H1 (cell line): ENCODE measurements at regions not wholly inside any gene's neighbourhood (a gene's known extent, or its start where the extent isn't known, plus 50 kb on each side); places are given as distances from the start of the nearest gene placed in this dataset.

Experiments
- CTCF ChIA-PET: fragments of 300-600 bp; sonication (Branson Sonifier 250); formaldehyde crosslinking; loops from one replicate; lab custom pipeline; 2021; ENCODE audit not compliant: partially characterized antibody; lab: Charles Lee
- POLR2A ChIA-PET: fragments of 300-600 bp; sonication (Branson Sonifier 250); formaldehyde crosslinking; loops from one replicate; lab custom pipeline; 2021; ENCODE audit warnings: inconsistent platforms; ENCODE audit not compliant: partially characterized antibody; lab: Charles Lee
- DNase-seq, 2 experiments: peaks; one replicate each; pipeline versions ENCODE4 v3.0.0 to v3.0.0-alpha.2; 2010 to 2022; ENCODE audit warnings: low spot score in 2 of 2, low read depth in 1 of 2, mixed read lengths in 1 of 2
- FAIRE-seq: peaks from 2 replicates; lab custom pipeline; 2011; peaks lifted over from hg19 to GRCh38; lab: Jason Lieb, UNC
- H2AFZ ChIP-seq: 2 replicates; pipeline ENCODE4 v1.8.1; 2012; ENCODE audit warnings: low read length, inconsistent platforms
- H2AK5ac ChIP-seq: 2 replicates; pipeline ENCODE4 v1.6.1; 2013; ENCODE audit warnings: low read depth, low read length
- H2BK120ac ChIP-seq: replicated peaks from 2 replicates; pipeline ENCODE3; 2013; ENCODE audit warnings: low read depth, low read length, inconsistent platforms
- H2BK12ac ChIP-seq: 2 replicates; pipeline ENCODE4 v1.6.1; 2013; ENCODE audit warnings: low read depth, low read length
- H2BK15ac ChIP-seq: 2 replicates; pipeline ENCODE4 v1.6.1; 2013; ENCODE audit warnings: low read length
- H2BK20ac ChIP-seq: 2 replicates; pipeline ENCODE4 v1.6.1; 2013; ENCODE audit warnings: low read length
- H2BK5ac ChIP-seq: 2 replicates; pipeline ENCODE4 v1.6.1; 2013; ENCODE audit warnings: low read depth, low read length
- H3K14ac ChIP-seq: 2 replicates; pipeline ENCODE4 v1.6.1; 2013; ENCODE audit warnings: inconsistent platforms; ENCODE audit not compliant: insufficient read length
- H3K18ac ChIP-seq: 2 replicates; pipeline ENCODE4 v1.6.1; 2013; ENCODE audit warnings: low read length; ENCODE audit errors: extremely low read depth
- H3K23ac ChIP-seq: 2 replicates; pipeline ENCODE4 v1.6.1; 2013; ENCODE audit warnings: inconsistent platforms; ENCODE audit not compliant: insufficient read length
- H3K23me2 ChIP-seq: 2 replicates; pipeline ENCODE4 v1.6.1; 2013; ENCODE audit warnings: low read depth, low read length
- H3K27ac ChIP-seq: 2 replicates; pipeline ENCODE4 v1.6.1; 2011; ENCODE audit warnings: low read depth, low read length, inconsistent platforms
- H3K27me3 ChIP-seq, 4 experiments: replicated peaks in 1 of 4; 1 replicate in 1 of 4; 2 replicates in 3 of 4; pipeline versions ENCODE4 v1.6.1 to v1.8.1; 2011 to 2013; ENCODE audit warnings: low read length in 3 of 4, mild to moderate bottlenecking in 3 of 4, inconsistent platforms in 2 of 4, mixed read lengths in 2 of 4, moderate library complexity in 1 of 4; ENCODE audit not compliant: control insufficient read depth in 3 of 4, insufficient read depth in 3 of 4; ENCODE audit errors: extremely low read depth in 1 of 4
- H3K36me3 ChIP-seq, 4 experiments: 2 replicates each; pipeline versions ENCODE4 v1.6.1 to v1.8.1; 2011 to 2013; ENCODE audit warnings: mild to moderate bottlenecking in 4 of 4, low read length in 3 of 4, moderate library complexity in 2 of 4, control low read depth in 1 of 4, inconsistent platforms in 1 of 4; ENCODE audit not compliant: insufficient read depth in 4 of 4, control insufficient read depth in 2 of 4
- H3K4ac ChIP-seq: replicated peaks from 2 replicates; pipeline ENCODE3; 2013; ENCODE audit warnings: low read length, low read depth, mixed read lengths, inconsistent platforms; ENCODE audit not compliant: insufficient read length
- H3K4me1 ChIP-seq, 4 experiments: replicated peaks in 1 of 4; 1 replicate in 1 of 4; 2 replicates in 3 of 4; pipeline versions ENCODE4 v1.6.1 to v1.8.1; 2011 to 2013; ENCODE audit warnings: low read length in 3 of 4, inconsistent platforms in 2 of 4, mixed read lengths in 1 of 4; ENCODE audit not compliant: insufficient read depth in 4 of 4, control insufficient read depth in 3 of 4
- H3K4me2 ChIP-seq, 2 experiments: 2 replicates each; pipeline versions ENCODE4 v1.6.1 to v1.8.1; 2011 to 2013; ENCODE audit warnings: low read depth in 2 of 2, low read length in 2 of 2, control low read depth in 1 of 2, inconsistent platforms in 1 of 2, mild to moderate bottlenecking in 1 of 2; ENCODE audit not compliant: insufficient read depth in 1 of 2
- H3K4me3 ChIP-seq, 4 experiments: fragments of 200-600, 300-600 bp in 1 of 4; sonication (generic), shearing (Covaris generic), sonication (Bioruptor Twin) in 1 of 4; 2 replicates each; pipeline versions ENCODE4 v1.5.1 to v1.8.1; 2011 to 2016; ENCODE audit warnings: low read length in 4 of 4, low read depth in 3 of 4, control low read depth in 2 of 4, inconsistent platforms in 2 of 4, mild to moderate bottlenecking in 2 of 4, mixed read lengths in 1 of 4, moderate library complexity in 1 of 4; ENCODE audit not compliant: insufficient read depth in 2 of 4; ENCODE audit errors: extremely low read depth in 1 of 4
- H3K56ac ChIP-seq: replicated peaks from 2 replicates; pipeline ENCODE3; 2013; ENCODE audit warnings: low read depth, mild to moderate bottlenecking, mixed read lengths, low read length, inconsistent platforms; ENCODE audit not compliant: insufficient read length
- H3K79me1 ChIP-seq: 2 replicates; pipeline ENCODE4 v1.6.1; 2013; ENCODE audit warnings: low read depth, low read length, control low read depth
- H3K79me2 ChIP-seq, 2 experiments: 2 replicates each; pipeline versions ENCODE4 v1.6.1 to v1.8.1; 2012 to 2013; ENCODE audit warnings: low read length in 2 of 2, mild to moderate bottlenecking in 2 of 2, inconsistent platforms in 1 of 2; ENCODE audit not compliant: insufficient read depth in 2 of 2, control insufficient read depth in 1 of 2
- H3K9ac ChIP-seq, 4 experiments: replicated peaks in 1 of 4; 1 replicate in 1 of 4; 2 replicates in 3 of 4; pipeline versions ENCODE4 v1.6.1 to v1.8.1; 2011 to 2013; ENCODE audit warnings: low read depth in 3 of 4, low read length in 3 of 4, control low read depth in 2 of 4, mild to moderate bottlenecking in 2 of 4, moderate library complexity in 2 of 4, inconsistent platforms in 1 of 4; ENCODE audit errors: extremely low read depth in 1 of 4
- H3K9me3 ChIP-seq, 2 experiments: 2 replicates each; pipeline versions ENCODE4 v1.6.1 to v1.8.1; 2012 to 2013; ENCODE audit warnings: mild to moderate bottlenecking in 2 of 2, moderate library complexity in 2 of 2, control low read depth in 1 of 2, inconsistent platforms in 1 of 2, low read depth in 1 of 2, low read length in 1 of 2, mixed read lengths in 1 of 2; ENCODE audit not compliant: insufficient read depth in 2 of 2
- H4K20me1 ChIP-seq, 2 experiments: replicated peaks in 1 of 2; 2 replicates each; pipeline versions ENCODE3 to v1.8.1; 2011 to 2013; ENCODE audit warnings: inconsistent platforms in 2 of 2, low read length in 2 of 2, mild to moderate bottlenecking in 1 of 2; ENCODE audit not compliant: insufficient read depth in 2 of 2, control insufficient read depth in 1 of 2
- H4K5ac ChIP-seq: 2 replicates; pipeline ENCODE4 v1.6.1; 2013; ENCODE audit warnings: low read length, low read depth, mixed read lengths, inconsistent platforms; ENCODE audit not compliant: insufficient read length
- H4K8ac ChIP-seq: 2 replicates; pipeline ENCODE4 v1.8.0; 2013; ENCODE audit warnings: mild to moderate bottlenecking, moderate library complexity, low read length, inconsistent platforms; ENCODE audit not compliant: insufficient read depth; ENCODE audit errors: extremely low read depth
- H4K91ac ChIP-seq: replicated peaks from 2 replicates; pipeline ENCODE3; 2013; ENCODE audit warnings: low read length, mixed read lengths, inconsistent platforms; ENCODE audit not compliant: insufficient read length
- BCL11A ChIP-seq, 2 experiments: IDR thresholded peaks; one replicate each; pipeline ENCODE4 v1.6.1; 2011; ENCODE audit warnings: low read depth in 2 of 2, low read length in 2 of 2, mild to moderate bottlenecking in 2 of 2
- CHD2 ChIP-seq: IDR thresholded peaks from 2 replicates; pipeline ENCODE4 v1.6.1; 2012; ENCODE audit warnings: low read length, improper control_type of control experiment
- EGR1 ChIP-seq: IDR thresholded peaks from 2 replicates; pipeline ENCODE4 v1.6.1; 2011; ENCODE audit warnings: low read depth, low read length, borderline replicate concordance
- FOSL1 ChIP-seq: IDR thresholded peaks from 2 replicates; pipeline ENCODE4 v1.6.1; 2011; ENCODE audit warnings: mild to moderate bottlenecking, low read depth, low read length, moderate library complexity; ENCODE audit not compliant: insufficient read depth
- MAX ChIP-seq: IDR thresholded peaks from 2 replicates; pipeline ENCODE4 v1.6.1; 2012; ENCODE audit warnings: inconsistent platforms
- RAD21 ChIP-seq, 2 experiments: IDR thresholded peaks in 1 of 2; conservative IDR thresholded peaks in 1 of 2; 2 replicates each; pipeline ENCODE4 v1.6.1; 2011; ENCODE audit warnings: low read depth in 2 of 2, low read length in 2 of 2, improper control_type of control experiment in 1 of 2, inconsistent platforms in 1 of 2, mild to moderate bottlenecking in 1 of 2, moderate library complexity in 1 of 2
- SAP30 ChIP-seq: fragments of 300-600 bp; sonication (generic); IDR thresholded peaks from 2 replicates; pipeline ENCODE4 v1.7.1; 2012; ENCODE audit warnings: low read length, moderate library complexity, mild to moderate bottlenecking, inconsistent platforms; ENCODE audit not compliant: insufficient read depth, insufficient replicate concordance
- TAF7 ChIP-seq: optimal IDR thresholded peaks from 2 replicates; pipeline ENCODE3; 2011; ENCODE audit warnings: low read depth, mild to moderate bottlenecking, inconsistent platforms, low read length, moderate library complexity, borderline replicate concordance
- WGBS, 2 experiments: shearing (Covaris generic) in 1 of 2; methylation state at CpG; one replicate each; pipeline versions ENCODE4 v1.1.6 to v1.1.7; 2013 to 2015; ENCODE audit warnings: low lambda C conversion rate in 2 of 2, mixed read lengths in 2 of 2, inconsistent platforms in 1 of 2, low coverage in 1 of 2, missing lambda C conversion rate in 1 of 2; ENCODE audit not compliant: insufficient replicate concordance in 2 of 2, insufficient coverage in 1 of 2, insufficient read length in 1 of 2; ENCODE audit errors: extremely low coverage in 1 of 2, missing lambda C conversion rate in 1 of 2; 5-methylcytosine and 5-hydroxymethylcytosine counted together

GRCh38 chr4:45636175-45636574, 487.7 kb downstream of the GABRG1 start:
- no peak overlapping the region for H3K4me2 ChIP-seq
- no peak overlapping the region for H4K5ac ChIP-seq
- H2BK12ac ChIP-seq = no peak overlapping the region
- DNase-seq = no peak
- H2AFZ ChIP-seq = no peak overlapping the region
- H2BK15ac ChIP-seq = no peak overlapping the region
- 100% methylated on average over 1 of the region's 1 CpG; no CpG with 5 or more reads in 1 of the 2 experiments for WGBS, 2 experiments
- H4K20me1 ChIP-seq = no peaks in the 10 kb centered on the region
- no peak overlapping the region for H3K27ac ChIP-seq
- H3K4me3 ChIP-seq = no peak overlapping the region
- no peak overlapping the region for H3K56ac ChIP-seq
- no peak overlapping the region for H3K14ac ChIP-seq
- H4K91ac ChIP-seq = no peak overlapping the region
- no peak overlapping the region for H3K18ac ChIP-seq
- H4K8ac ChIP-seq = no peak overlapping the region
- TF ChIP-seq FOSL1 (no peak), SAP30 (no peak), EGR1 (no peak), BCL11A (IDR thresholded peaks at IDR 0.05; ENCODE audit: low read depth in 2 of 2, low read length in 2 of 2) (no peak), CHD2 (no peak), RAD21 (IDR thresholded peaks at IDR 0.05 in 1 of 2, conservative IDR thresholded peaks at IDR 0.05 in 1 of 2; ENCODE audit: low read depth in 2 of 2, low read length in 2 of 2) (no peak), MAX (no peak), TAF7 (no peak)
- TF ChIP-seq, all 59 proteins: peak for 0
- ChIA-PET CTCF (no interaction called here), POLR2A (no interaction called here)
- Histone ChIP-seq H2BK5ac (no peak overlapping the region), H3K4me1 (no peaks in the 10 kb centered on the region), H2BK120ac (no peak overlapping the region), H2BK20ac (no peak overlapping the region), H3K79me1 (no peaks in the 10 kb centered on the region), H2AK5ac (no peak overlapping the region), H3K4ac (no peak overlapping the region), H3K23ac (no peak overlapping the region), H3K9ac (no peak overlapping the region), H3K36me3 (no peaks in the 10 kb centered on the region), H3K27me3 (no peaks in the 10 kb centered on the region), H3K23me2 (no peaks in the 10 kb centered on the region), H3K79me2 (no peaks in the 10 kb centered on the region), H3K9me3 (no peaks in the 10 kb centered on the region)
- FAIRE-seq = no peak
